GM23248 (cell line): ENCODE measurements at regions not wholly inside any gene's neighbourhood (a gene's known extent, or its start where the extent isn't known, plus 50 kb on each side); places are given as distances from the start of the nearest gene placed in this dataset.

Source experiments
- EZH2 ChIP-seq: fragments of 200-600 bp; sonication (generic); IDR thresholded peaks from 2 replicates; pipeline ENCODE4 v1.6.1; 2018; ENCODE audit warnings: antibody characterized with exemption, mild to moderate bottlenecking; ENCODE audit not compliant: insufficient read depth, poor library complexity, severe bottlenecking
- EZH2phosphoT487 ChIP-seq: fragments of 200-600 bp; sonication (generic); IDR thresholded peaks from 2 replicates; pipeline ENCODE4 v1.6.1; 2018; ENCODE audit warnings: antibody characterized with exemption, moderate library complexity, mild to moderate bottlenecking, low read depth; ENCODE audit not compliant: insufficient read depth

GRCh38 chr19:28569132-28570131 lies 643.5 kb downstream of the UQCRFS1 start:
- TF ChIP-seq EZH2 (no peak), EZH2phosphoT487 (no peak)
